Endothelial cell of umbilical vein (primary cell): ENCODE measurements at regions not wholly inside any gene's neighbourhood (a gene's known extent, or its start where the extent isn't known, plus 50 kb on each side); places are given as distances from the start of the nearest gene placed in this dataset.

Experiments used
- BruUV-seq: library from RNA; stranded (reverse); fragments of 400-500 nt; replicated peaks from 2 replicates; lab custom pipeline; 2021; lab: Mats Ljungman, UMichigan
- CTCF ChIA-PET: fragments of 300-600, 350-600 bp; sonication (Branson Sonifier 250); formaldehyde crosslinking; loops from one replicate; lab custom pipeline; 2021; ENCODE audit warnings: antibody characterized with exemption, inconsistent platforms; lab: Charles Lee
- POLR2A ChIA-PET: fragments of 300-600, 350-600 bp; sonication (Branson Sonifier 250); formaldehyde crosslinking; loops from one replicate; lab custom pipeline; 2021; ENCODE audit warnings: antibody characterized with exemption, inconsistent platforms; lab: Charles Lee
- DNase-seq: peaks from one replicate; pipeline ENCODE4 v3.0.0-alpha.2; 2011; ENCODE audit warnings: low read depth, low spot score
- FAIRE-seq: peaks from 2 replicates; lab custom pipeline; 2011; peaks lifted over from hg19 to GRCh38; lab: Jason Lieb, UNC
- H2AFZ ChIP-seq: 2 replicates; pipeline ENCODE4 v1.6.0; 2012; ENCODE audit warnings: low read depth, low read length, control low read depth, inconsistent platforms
- H3K27ac ChIP-seq: 2 replicates; pipeline ENCODE4 v1.5.1; 2011; ENCODE audit warnings: low read depth, mild to moderate bottlenecking, control low read depth, low read length, moderate library complexity; ENCODE audit not compliant: insufficient read depth
- H3K27me3 ChIP-seq, 2 experiments: 2 replicates each; pipeline versions ENCODE4 v1.6.0 to v1.6.1; 2011; ENCODE audit warnings: low read length in 2 of 2, mixed read lengths in 1 of 2; ENCODE audit not compliant: control insufficient read depth in 2 of 2, insufficient read depth in 2 of 2
- H3K36me3 ChIP-seq, 2 experiments: 2 replicates in 1 of 2; 3 replicates in 1 of 2; pipeline ENCODE4 v1.5.1; 2011; ENCODE audit warnings: low read length in 2 of 2, mild to moderate bottlenecking in 1 of 2, moderate library complexity in 1 of 2; ENCODE audit not compliant: control insufficient read depth in 2 of 2, insufficient read depth in 2 of 2; ENCODE audit errors: extremely low read depth in 1 of 2
- H3K4me1 ChIP-seq: 3 replicates; pipeline ENCODE4 v1.5.1; 2011; ENCODE audit warnings: mild to moderate bottlenecking, low read length; ENCODE audit not compliant: control insufficient read depth, insufficient read depth; ENCODE audit errors: extremely low read depth
- H3K4me2 ChIP-seq: 2 replicates; pipeline ENCODE4 v1.6.1; 2011; ENCODE audit warnings: low read length, control low read depth, mixed read lengths; ENCODE audit not compliant: insufficient read depth
- H3K4me3 ChIP-seq, 3 experiments: fragments of 200-600 bp in 1 of 3; sonication (generic), shearing (Covaris generic) in 1 of 3; replicated peaks in 1 of 3; 2 replicates each; pipeline ENCODE4 v1.5.1; 2011 to 2016; ENCODE audit warnings: control low read depth in 3 of 3, low read length in 3 of 3, mild to moderate bottlenecking in 2 of 3, inconsistent platforms in 1 of 3, low read depth in 1 of 3, moderate library complexity in 1 of 3; ENCODE audit not compliant: insufficient read depth in 1 of 3
- H3K79me2 ChIP-seq: 2 replicates; pipeline ENCODE4 v1.6.0; 2012; ENCODE audit warnings: low read length, inconsistent platforms; ENCODE audit not compliant: control insufficient read depth, insufficient read depth
- H3K9ac ChIP-seq: replicated peaks from 2 replicates; pipeline ENCODE3; 2011; ENCODE audit warnings: low read length, control low read depth; ENCODE audit not compliant: insufficient read depth; ENCODE audit errors: extremely low read depth
- H3K9me1 ChIP-seq: replicated peaks from 3 replicates; pipeline ENCODE4 v1.6.0; 2011; ENCODE audit warnings: mild to moderate bottlenecking, low read length; ENCODE audit not compliant: control insufficient read depth, insufficient read depth; ENCODE audit errors: extremely low read depth
- H3K9me3 ChIP-seq: replicated peaks from 2 replicates; pipeline ENCODE4 v1.5.1; 2012; ENCODE audit warnings: low read length, inconsistent platforms; ENCODE audit not compliant: control insufficient read depth, insufficient read depth
- H4K20me1 ChIP-seq: replicated peaks from 2 replicates; pipeline ENCODE3; 2011; ENCODE audit warnings: mild to moderate bottlenecking, low read length; ENCODE audit not compliant: control insufficient read depth, insufficient read depth; ENCODE audit errors: extremely low read depth
- CTCF ChIP-seq, 2 donors: IDR thresholded peaks; 1 replicate in 1 of 2; 2 replicates in 1 of 2; pipeline ENCODE4 v1.5.1; 2011; ENCODE audit warnings: low read length in 2 of 2, mild to moderate bottlenecking in 2 of 2, moderate library complexity in 2 of 2, control low read depth in 1 of 2, inconsistent platforms in 1 of 2, low read depth in 1 of 2; ENCODE audit not compliant: insufficient read depth in 1 of 2; ENCODE audit errors: extremely low read depth in 1 of 2
- EZH2 ChIP-seq: IDR thresholded peaks from 2 replicates; pipeline ENCODE4 v1.6.1; 2012; ENCODE audit warnings: borderline replicate concordance, low read depth, mild to moderate bottlenecking, moderate library complexity, low read length, inconsistent platforms; ENCODE audit not compliant: severe bottlenecking
- FOS ChIP-seq: IDR thresholded peaks from 2 replicates; pipeline ENCODE4 v1.6.1; 2011; ENCODE audit warnings: mild to moderate bottlenecking, low read length, moderate library complexity, borderline replicate concordance; ENCODE audit not compliant: insufficient read depth
- GATA2 ChIP-seq: IDR thresholded peaks from 2 replicates; pipeline ENCODE4 v1.7.0; 2011; ENCODE audit warnings: low read depth, mild to moderate bottlenecking, moderate library complexity, mixed read lengths, low read length; ENCODE audit not compliant: insufficient read length, insufficient read depth
- JUN ChIP-seq: IDR thresholded peaks from 2 replicates; pipeline ENCODE4 v1.6.1; 2011; ENCODE audit warnings: borderline replicate concordance, low read depth; ENCODE audit not compliant: insufficient read length, insufficient read depth
- MAX ChIP-seq: IDR thresholded peaks from 2 replicates; pipeline ENCODE4 v1.6.1; 2011; ENCODE audit not compliant: insufficient read depth, insufficient read length
- MYC ChIP-seq: IDR thresholded peaks from one replicate; pipeline ENCODE4 v1.6.1; 2011; ENCODE audit warnings: mild to moderate bottlenecking, low read depth, low read length
- POLR2A ChIP-seq: IDR thresholded peaks from 2 replicates; pipeline ENCODE4 v1.6.1; 2012; ENCODE audit warnings: low read depth, mild to moderate bottlenecking, control low read depth, low read length
- POLR2AphosphoS5 ChIP-seq: IDR thresholded peaks from 2 replicates; pipeline ENCODE4 v1.6.1; 2012; ENCODE audit warnings: low read depth, mild to moderate bottlenecking, control low read depth, low read length, moderate library complexity; ENCODE audit not compliant: insufficient read depth
- dilution Hi-C: fragments of 300-500 bp; cut with MboI; formaldehyde crosslinking; loops from one replicate; pipeline ENCODE4 v1.15.0; 2019; ENCODE audit warnings: low sequenced_read_pairs; ENCODE audit not compliant: extremely low pct_ligation_motif_present
- intact Hi-C: fragments of 100-400 bp; cut with micrococcal nuclease; formaldehyde crosslinking; loops from one replicate; pipeline ENCODE4 v1.10.0; 2022

DNA sequence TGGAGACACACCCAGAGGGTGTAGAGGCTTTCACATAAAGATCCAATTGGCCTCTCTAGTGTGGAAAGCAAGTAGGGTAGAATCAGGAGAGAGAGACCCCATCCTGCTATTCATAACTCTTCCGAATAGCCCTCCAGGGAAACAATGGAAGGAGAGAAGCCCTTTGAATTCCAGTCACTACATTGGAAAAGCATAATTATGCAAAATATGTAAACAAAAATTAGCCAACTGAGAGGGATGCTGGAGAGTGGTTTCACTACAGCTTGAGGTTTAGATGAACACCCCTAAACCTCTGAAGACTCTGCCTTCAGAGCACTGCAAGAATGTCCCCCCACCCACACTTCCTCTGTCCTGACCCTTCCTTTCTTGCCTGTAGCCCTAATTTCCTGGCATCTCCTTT is 197.3 kb upstream of the ANKRD55 start:
- Histone ChIP-seq H3K27me3 (peaks cover 0 to 14% of the 10 kb centered on the region in 2 experiments), H3K9me1 (peaks cover 3% of the 10 kb centered on the region), H3K79me2 (no peaks in the 10 kb centered on the region), H3K4me3 (no peak overlapping the region), H4K20me1 (no peaks in the 10 kb centered on the region), H2AFZ (no peak overlapping the region), H3K4me1 (no peaks in the 10 kb centered on the region), H3K9me3 (no peaks in the 10 kb centered on the region), H3K36me3 (no peaks in the 10 kb centered on the region), H3K9ac (no peak overlapping the region), H3K27ac (no peak overlapping the region), H3K4me2 (no peak overlapping the region)
- FAIRE-seq = no peak
- no peak for DNase-seq
- dilution Hi-C loops = no loop called here
- TF ChIP-seq POLR2AphosphoS5 (no peak), MAX (no peak), FOS (no peak), MYC (no peak), EZH2 (no peak), JUN (no peak), POLR2A (no peak), CTCF (IDR thresholded peaks at IDR 0.05; ENCODE audit: extremely low read depth in 1 of 2, insufficient read depth in 1 of 2, low read depth in 1 of 2, low read length in 2 of 2) (no peak), GATA2 (no peak)
- intact Hi-C loops = no loop called here
- CTCF ChIA-PET = interaction anchor here (1.8 kb wide), 1 partner anchor 10 kb away, joined by 5 read pairs; no protein-coding TSS in a partner anchor
- POLR2A ChIA-PET = no interaction called here
- no TSS peak for BruUV-seq
